ENCODE measurements at regions not wholly inside any gene's neighbourhood (a gene's known extent, or its start where the extent isn't known, plus 50 kb on each side); places are given as distances from the start of the nearest gene placed in this dataset.
"Not testable (repeated sequence)": the region's sequence is repeated elsewhere in the genome, so short reads cannot be mapped to it uniquely, and the experiment has no call there.

GRCh38 chr3:106943071-106943470, 434.2 kb upstream of the CCDC54 start:
- DNase-seq (ENCODE audit: extremely low spot score, insufficient read length, low read depth) (no peak), FAIRE-seq (no peak)

GRCh38 chr3:106945435-106945834, 431.8 kb upstream of the CCDC54 start:
- FAIRE-seq (no peak), DNase-seq (ENCODE audit: extremely low spot score, insufficient read length, low read depth) (no peak)

- no peak for FAIRE-seq
- no peak for DNase-seq (ENCODE audit: extremely low spot score, insufficient read length, low read depth)
These were observed 430.4 kb upstream of the CCDC54 start for GRCh38 chr3:106946866-106947265.

- DNase-seq (ENCODE audit: extremely low spot score, insufficient read length, low read depth): no peak
- no peak for FAIRE-seq
These were observed 420.2 kb upstream of the CCDC54 start for GRCh38 chr3:106957029-106957428.

GRCh38 chr3:106962993-106963392, 414.2 kb upstream of the CCDC54 start:
- FAIRE-seq (no peak), DNase-seq (ENCODE audit: extremely low spot score, insufficient read length, low read depth) (no peak)

- FAIRE-seq: no peak
- no peak for DNase-seq (ENCODE audit: extremely low spot score, insufficient read length, low read depth)
These were observed 413.8 kb upstream of the CCDC54 start for GRCh38 chr3:106963442-106963841.

- no peak for DNase-seq (ENCODE audit: extremely low spot score, insufficient read length, low read depth)
- no peak for FAIRE-seq
These were observed 411.9 kb upstream of the CCDC54 start for GRCh38 chr3:106965307-106965706.

GRCh38 chr3:106969596-106969995, 407.6 kb upstream of the CCDC54 start:
- FAIRE-seq: no peak
- DNase-seq (ENCODE audit: extremely low spot score, insufficient read length, low read depth): no peak

GRCh38 chr3:106981392-106981791, 395.8 kb upstream of the CCDC54 start:
- DNase-seq (ENCODE audit: extremely low spot score, insufficient read length, low read depth) (no peak), FAIRE-seq (no peak)

- DNase-seq (ENCODE audit: extremely low spot score, insufficient read length, low read depth): no peak
- no peak for FAIRE-seq
These were observed 391.5 kb upstream of the CCDC54 start for GRCh38 chr3:106985721-106986120.

- not testable (repeated sequence) for FAIRE-seq; DNase-seq (ENCODE audit: extremely low spot score, insufficient read length, low read depth)
These were observed 378.2 kb upstream of the CCDC54 start for GRCh38 chr3:106998841-106999682.

- FAIRE-seq (no peak), DNase-seq (ENCODE audit: extremely low spot score, insufficient read length, low read depth) (no peak)
These were observed 375.6 kb upstream of the CCDC54 start for GRCh38 chr3:107001635-107002034.

GRCh38 chr3:107005352-107005751, 371.9 kb upstream of the CCDC54 start:
- not testable (repeated sequence) for DNase-seq (ENCODE audit: extremely low spot score, insufficient read length, low read depth); FAIRE-seq

- FAIRE-seq (no peak), DNase-seq (ENCODE audit: extremely low spot score, insufficient read length, low read depth) (no peak)
These were observed 369.0 kb upstream of the CCDC54 start for GRCh38 chr3:107008213-107008612.

- no peak for DNase-seq (ENCODE audit: extremely low spot score, insufficient read length, low read depth)
- no peak for FAIRE-seq
These were observed 363.6 kb upstream of the CCDC54 start for GRCh38 chr3:107013641-107014040.

- DNase-seq (ENCODE audit: extremely low spot score, insufficient read length, low read depth) (no peak), FAIRE-seq (no peak)
These were observed 352.6 kb upstream of the CCDC54 start for GRCh38 chr3:107024551-107025026.

GRCh38 chr3:107025961-107026360, 351.3 kb upstream of the CCDC54 start:
- FAIRE-seq: no peak
- no peak for DNase-seq (ENCODE audit: extremely low spot score, insufficient read length, low read depth)

- FAIRE-seq (no peak), DNase-seq (ENCODE audit: extremely low spot score, insufficient read length, low read depth) (no peak)
These were observed 349.2 kb upstream of the CCDC54 start for GRCh38 chr3:107028086-107028485.

GRCh38 chr3:107028626-107029025, 348.6 kb upstream of the CCDC54 start:
- FAIRE-seq (no peak), DNase-seq (ENCODE audit: extremely low spot score, insufficient read length, low read depth) (no peak)

GRCh38 chr3:107032111-107032510, 345.1 kb upstream of the CCDC54 start:
- DNase-seq (ENCODE audit: extremely low spot score, insufficient read length, low read depth): no peak
- no peak for FAIRE-seq

- no peak for DNase-seq (ENCODE audit: extremely low spot score, insufficient read length, low read depth)
These were observed 343.1 kb upstream of the CCDC54 start for GRCh38 chr3:107034142-107034541.

GRCh38 chr3:107035176-107035575, 342.1 kb upstream of the CCDC54 start:
- FAIRE-seq (no peak), DNase-seq (ENCODE audit: extremely low spot score, insufficient read length, low read depth) (no peak)

More at GRCh38 chr3:107034142-107034541, 343.1 kb upstream of the CCDC54 start:
- no peak for FAIRE-seq
